ENCODE measurements at regions not wholly inside any gene's neighbourhood (a gene's known extent, or its start where the extent isn't known, plus 50 kb on each side); places are given as distances from the start of the nearest gene placed in this dataset.

- no peak for DNase-seq (ENCODE audit: low read depth)
- in situ Hi-C loops (cut with HindIII; ENCODE audit: low pct_unique_long_range_greater_than_20kb, low sequenced_read_pairs): no loop called here
Observed at GRCh38 chr1:168974117-168974516, 132.4 kb upstream of the ATP1B1 start.

DNA sequence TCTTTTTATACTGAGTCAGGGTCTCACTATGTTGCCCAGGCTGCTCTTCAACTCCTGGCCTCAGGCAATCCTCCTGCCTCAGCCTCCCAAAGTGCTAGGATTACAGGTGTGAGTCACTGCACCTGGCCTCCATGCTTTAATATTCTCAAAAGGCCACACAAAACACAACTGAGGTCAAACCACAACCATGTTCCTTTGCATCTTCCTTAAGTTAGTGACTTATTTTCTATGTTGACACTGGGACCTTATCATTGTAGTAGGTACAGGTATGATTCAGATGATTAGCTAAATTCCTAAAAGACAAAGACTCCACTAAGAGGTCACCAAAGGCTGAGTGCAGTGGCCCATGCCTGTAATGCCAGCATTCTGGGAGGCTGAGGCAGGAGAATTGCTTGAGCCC is 131.9 kb upstream of the ATP1B1 start:
- DNase-seq (ENCODE audit: low read depth): no peak

GRCh38 chr1:168976267-168976666 is 130.2 kb upstream of the ATP1B1 start:
- no peak for DNase-seq (ENCODE audit: low read depth)
- in situ Hi-C loops (cut with HindIII; ENCODE audit: low pct_unique_long_range_greater_than_20kb, low sequenced_read_pairs): no loop called here

More for the DNA sequence above, 131.9 kb upstream of the ATP1B1 start:
- in situ Hi-C loops (cut with HindIII; ENCODE audit: low pct_unique_long_range_greater_than_20kb, low sequenced_read_pairs): no loop called here

- in situ Hi-C loops (cut with HindIII; ENCODE audit: low pct_unique_long_range_greater_than_20kb, low sequenced_read_pairs): no loop called here
- DNase-seq (ENCODE audit: low read depth): no peak
Observed at GRCh38 chr1:168977618-168978017, 128.9 kb upstream of the ATP1B1 start.

- in situ Hi-C loops (cut with HindIII; ENCODE audit: low pct_unique_long_range_greater_than_20kb, low sequenced_read_pairs): no loop called here
- DNase-seq (ENCODE audit: low read depth): no peak
Observed at GRCh38 chr1:168979276-168979675, 127.2 kb upstream of the ATP1B1 start.

DNA sequence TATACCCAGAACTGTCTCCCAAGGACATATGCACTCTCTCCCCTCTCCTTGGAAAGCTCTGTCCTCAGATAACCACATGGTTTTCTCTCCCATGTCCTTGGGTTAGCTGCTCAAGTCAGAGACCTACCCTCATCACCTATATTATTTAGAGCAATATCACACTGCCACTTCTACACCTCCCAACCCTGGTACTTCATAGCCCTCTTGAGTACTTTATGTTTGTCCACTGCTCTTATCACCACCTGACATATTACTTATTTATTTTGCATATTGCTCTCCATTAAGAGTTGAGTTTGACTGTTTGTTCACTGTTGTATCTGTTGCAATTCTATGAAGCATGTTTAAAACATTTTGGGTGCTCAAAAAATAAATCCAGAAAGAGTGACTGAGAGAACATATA is 126.3 kb upstream of the ATP1B1 start:
- no peak for DNase-seq (ENCODE audit: low read depth)
- in situ Hi-C loops (cut with HindIII; ENCODE audit: low pct_unique_long_range_greater_than_20kb, low sequenced_read_pairs): no loop called here

GRCh38 chr1:168980656-168981055 is 125.8 kb upstream of the ATP1B1 start:
- no peak for DNase-seq (ENCODE audit: low read depth)
- in situ Hi-C loops (cut with HindIII; ENCODE audit: low pct_unique_long_range_greater_than_20kb, low sequenced_read_pairs): no loop called here

- DNase-seq (ENCODE audit: low read depth): no peak
- in situ Hi-C loops (cut with HindIII; ENCODE audit: low pct_unique_long_range_greater_than_20kb, low sequenced_read_pairs): no loop called here
Observed at GRCh38 chr1:168982778-168983177, 123.7 kb upstream of the ATP1B1 start.

DNA sequence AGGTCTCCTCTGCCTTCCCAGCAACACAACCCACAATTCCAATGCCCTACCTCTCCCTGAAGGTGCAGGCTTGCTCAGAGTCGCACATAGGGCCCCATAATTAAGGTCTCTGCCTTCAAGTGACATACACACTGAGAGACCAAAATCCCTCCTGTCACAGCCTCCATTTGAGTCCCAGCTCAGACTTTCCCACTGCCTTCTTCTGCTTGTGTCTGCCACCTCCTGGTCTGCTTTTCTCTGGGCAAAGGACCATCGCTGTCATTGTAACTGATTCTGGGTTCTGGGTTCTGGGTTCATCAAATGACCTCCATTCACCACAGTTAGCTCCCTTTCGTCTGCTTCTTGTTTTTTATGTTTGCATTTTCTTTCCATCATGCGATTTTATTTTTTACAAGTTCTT is 119.2 kb upstream of the ATP1B1 start:
- in situ Hi-C loops (cut with HindIII; ENCODE audit: low pct_unique_long_range_greater_than_20kb, low sequenced_read_pairs): no loop called here
- DNase-seq (ENCODE audit: low read depth): no peak

DNA sequence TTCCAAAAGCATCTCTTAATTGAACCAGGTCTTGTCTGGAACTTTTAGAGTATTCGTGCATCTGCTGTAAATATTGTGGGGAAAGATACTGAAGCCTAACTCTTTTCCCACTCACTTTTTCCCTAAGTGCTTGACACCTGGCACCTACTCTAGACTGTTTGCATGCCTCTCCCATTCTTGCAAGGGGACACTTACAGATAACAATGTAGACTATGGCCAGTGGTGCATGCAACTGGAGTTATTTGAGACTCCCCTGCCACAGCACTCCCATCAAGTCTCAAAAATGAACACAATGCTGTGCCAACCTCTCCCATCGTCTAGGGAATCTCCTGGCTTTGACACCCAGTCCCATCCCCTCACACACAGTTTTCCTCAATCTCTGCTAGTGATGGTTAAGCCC is 118.6 kb upstream of the ATP1B1 start:
- DNase-seq (ENCODE audit: low read depth): no peak
- in situ Hi-C loops (cut with HindIII; ENCODE audit: low pct_unique_long_range_greater_than_20kb, low sequenced_read_pairs): no loop called here

DNA sequence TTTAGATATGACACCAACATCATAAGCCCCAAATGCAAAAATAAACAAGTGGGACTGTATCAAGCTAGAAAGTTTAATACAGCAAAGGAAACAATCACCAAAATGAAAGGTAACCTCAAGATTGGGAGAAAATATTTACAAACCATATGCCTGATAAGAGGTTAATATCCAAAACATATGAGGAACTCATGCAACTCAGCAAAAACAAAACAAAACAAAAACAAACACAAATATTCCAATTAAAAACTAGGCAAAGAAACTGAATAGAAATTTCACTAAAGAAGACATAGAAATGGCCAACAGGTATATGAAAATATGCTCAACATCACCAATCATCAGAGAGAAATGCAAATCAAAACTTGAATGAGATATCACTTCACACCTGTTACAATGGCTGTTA is 116.5 kb upstream of the ATP1B1 start:
- in situ Hi-C loops (cut with HindIII; ENCODE audit: low pct_unique_long_range_greater_than_20kb, low sequenced_read_pairs): no loop called here
- no peak for DNase-seq (ENCODE audit: low read depth)

DNA sequence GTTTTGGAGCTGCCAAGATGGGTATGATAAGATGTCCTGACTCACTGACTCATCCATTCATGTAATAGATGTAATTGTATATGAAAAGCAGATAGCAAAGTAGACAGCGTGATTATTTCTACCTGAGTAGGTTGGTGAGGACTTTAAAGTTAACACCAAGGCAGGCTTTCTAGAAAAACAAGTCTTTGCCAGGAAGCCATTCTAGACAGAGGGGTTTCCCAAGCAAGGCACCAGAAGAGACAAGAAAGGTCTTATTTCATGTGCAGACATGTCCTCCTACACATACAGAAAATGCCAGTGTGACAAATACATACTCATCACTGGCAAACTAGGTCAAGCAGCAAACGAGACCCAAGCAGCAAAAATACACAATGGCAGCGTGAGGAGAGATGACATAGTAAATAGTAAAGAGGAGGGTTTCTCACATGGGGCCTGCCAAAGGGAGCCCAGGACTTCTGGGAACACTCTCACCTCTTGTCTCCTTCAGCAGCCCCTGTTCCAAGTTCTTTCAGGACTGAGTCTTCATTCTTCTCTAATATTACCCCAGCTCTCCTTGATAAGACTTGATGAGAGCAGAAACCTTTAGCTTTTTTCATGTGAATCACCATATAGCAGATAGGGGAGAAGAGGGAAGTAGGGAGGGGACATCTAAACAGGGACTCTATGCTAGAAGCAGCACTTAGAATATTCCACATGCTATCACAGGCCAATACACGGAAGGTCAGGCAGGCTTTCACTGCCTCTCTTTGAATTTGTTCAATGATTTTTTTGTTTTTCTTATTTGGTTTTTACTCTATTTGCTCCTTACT is 114.6 kb upstream of the ATP1B1 start:
- in situ Hi-C loops (cut with HindIII; ENCODE audit: low pct_unique_long_range_greater_than_20kb, low sequenced_read_pairs): no loop called here

GRCh38 chr1:169001353-169001752 is 105.1 kb upstream of the ATP1B1 start:
- no peak for DNase-seq (ENCODE audit: low read depth)
- in situ Hi-C loops (cut with HindIII; ENCODE audit: low pct_unique_long_range_greater_than_20kb, low sequenced_read_pairs): no loop called here

More for the DNA sequence above, 114.6 kb upstream of the ATP1B1 start:
- DNase-seq (ENCODE audit: low read depth): no peak

DNA sequence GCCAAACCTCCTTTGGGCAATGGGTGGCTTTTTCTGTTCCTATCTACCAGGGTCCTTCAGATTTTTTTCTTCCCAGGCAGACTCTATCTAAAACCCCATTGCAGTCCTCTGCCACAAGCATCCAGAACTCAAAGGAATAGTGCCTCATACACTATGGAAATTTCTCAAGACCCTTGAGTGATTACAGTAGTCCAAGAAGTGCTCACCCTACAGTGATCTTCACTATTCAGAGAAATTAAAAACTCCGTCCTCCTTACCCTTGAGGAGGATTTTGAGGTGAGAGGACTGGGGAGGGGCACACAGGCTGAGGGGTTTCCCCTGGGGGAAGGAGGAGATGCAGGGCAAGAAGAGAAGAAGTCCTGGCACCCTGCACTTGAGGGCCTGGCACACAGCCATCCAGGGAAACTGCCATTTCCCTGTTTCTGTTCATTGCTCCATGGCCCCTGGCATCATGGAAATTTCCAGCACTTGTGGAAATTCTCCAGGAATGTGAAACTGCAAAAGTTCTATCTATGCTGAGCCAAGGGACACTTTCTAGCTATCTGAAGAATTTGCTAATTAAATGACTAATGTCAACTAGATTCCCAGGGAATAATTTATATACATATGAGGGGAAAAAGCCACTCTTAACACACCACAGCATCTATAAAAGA is 102.5 kb upstream of the ATP1B1 start:
- in situ Hi-C loops (cut with HindIII; ENCODE audit: low pct_unique_long_range_greater_than_20kb, low sequenced_read_pairs): no loop called here
- peak; percentile 66 for DNase-seq (ENCODE audit: low read depth)

DNA sequence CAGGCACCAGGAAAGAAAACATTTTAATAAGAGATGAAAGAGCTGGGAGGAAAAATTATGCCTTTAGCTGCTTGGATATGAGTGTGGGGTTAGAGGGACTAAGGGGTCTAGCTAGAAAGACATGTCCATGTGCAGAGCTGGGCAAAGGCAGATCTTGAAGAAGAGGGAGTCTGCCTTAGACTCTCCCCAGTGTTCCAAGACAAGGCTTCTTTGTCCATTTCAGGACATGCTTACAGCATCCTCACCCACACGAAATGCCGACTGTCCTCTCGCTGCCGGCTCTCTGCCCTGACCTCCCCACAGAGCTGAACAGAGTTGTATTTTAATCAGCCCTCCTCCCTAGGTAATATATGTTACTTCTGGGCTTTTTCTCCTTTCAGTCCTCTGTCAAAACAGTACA is 100.7 kb upstream of the ATP1B1 start:
- in situ Hi-C loops (cut with HindIII; ENCODE audit: low pct_unique_long_range_greater_than_20kb, low sequenced_read_pairs): no loop called here
- no peak for DNase-seq (ENCODE audit: low read depth)

- in situ Hi-C loops (cut with HindIII; ENCODE audit: low pct_unique_long_range_greater_than_20kb, low sequenced_read_pairs): no loop called here
- no peak for DNase-seq (ENCODE audit: low read depth)
Observed at GRCh38 chr1:169009666-169010065, 96.8 kb upstream of the ATP1B1 start.

DNA sequence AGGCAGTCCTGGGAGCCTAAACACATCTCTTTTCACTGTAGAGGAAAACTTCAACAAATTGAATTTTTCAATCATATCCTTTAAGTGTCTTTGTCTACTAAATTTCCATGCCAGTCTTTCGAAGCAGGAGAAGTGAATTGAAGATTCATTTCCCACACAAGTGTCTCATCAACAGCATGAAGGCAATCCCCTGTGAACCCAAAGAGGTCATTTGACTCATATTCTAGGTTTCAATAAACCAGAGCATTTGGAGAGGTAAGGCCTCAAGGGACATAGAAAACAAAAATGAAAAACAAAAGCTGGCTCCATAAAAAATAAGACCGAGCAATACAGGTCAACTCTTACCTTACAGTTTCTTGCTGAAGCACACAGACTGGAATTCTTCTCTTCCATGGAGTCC is 94.1 kb upstream of the ATP1B1 start:
- in situ Hi-C loops (cut with HindIII; ENCODE audit: low pct_unique_long_range_greater_than_20kb, low sequenced_read_pairs): no loop called here
- DNase-seq (ENCODE audit: low read depth): no peak

- no peak for DNase-seq (ENCODE audit: low read depth)
- in situ Hi-C loops (cut with HindIII; ENCODE audit: low pct_unique_long_range_greater_than_20kb, low sequenced_read_pairs): no loop called here
Observed at GRCh38 chr1:169013821-169014220, 92.7 kb upstream of the ATP1B1 start.

DNA sequence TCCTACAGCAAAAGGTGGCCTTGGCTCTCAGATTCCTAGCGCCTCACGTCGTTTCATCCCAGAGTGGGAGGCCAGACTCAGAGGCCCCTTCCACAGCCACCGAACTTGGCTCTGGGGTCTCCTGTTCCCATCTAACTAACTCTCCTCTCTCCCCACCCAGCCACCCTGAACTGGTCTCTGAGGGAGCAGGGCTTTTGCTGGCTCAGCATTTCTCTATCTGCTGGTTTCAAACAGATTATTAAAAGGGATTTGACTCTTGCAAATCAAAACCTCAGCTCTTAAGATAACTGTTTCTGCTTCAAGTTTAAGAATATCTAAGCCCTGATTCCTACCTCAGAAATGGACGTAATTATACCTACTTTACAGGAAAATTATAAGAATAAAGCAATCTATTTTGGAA is 91.0 kb upstream of the ATP1B1 start:
- DNase-seq (ENCODE audit: low read depth): no peak
- in situ Hi-C loops (cut with HindIII; ENCODE audit: low pct_unique_long_range_greater_than_20kb, low sequenced_read_pairs): no loop called here

GRCh38 chr1:169018751-169019150 is 87.7 kb upstream of the ATP1B1 start:
- no peak for DNase-seq (ENCODE audit: low read depth)
- in situ Hi-C loops (cut with HindIII; ENCODE audit: low pct_unique_long_range_greater_than_20kb, low sequenced_read_pairs): no loop called here
